Trophoblast cell (in vitro differentiated cells and primary cell): ENCODE measurements at regions not wholly inside any gene's neighbourhood (a gene's known extent, or its start where the extent isn't known, plus 50 kb on each side); places are given as distances from the start of the nearest gene placed in this dataset.

Experiments used
- DNase-seq, 2 donors: peaks; one replicate each; pipeline ENCODE4 v3.0.0-alpha.2; 2016
- H2AFZ ChIP-seq: 2 replicates; pipeline ENCODE4 v1.6.1; 2013; ENCODE audit warnings: low read length, moderate library complexity, mild to moderate bottlenecking; ENCODE audit not compliant: insufficient read depth, poor library complexity
- H2AK5ac ChIP-seq: 2 replicates; pipeline ENCODE4 v1.6.1; 2013; ENCODE audit warnings: mild to moderate bottlenecking, low read length
- H2BK120ac ChIP-seq: 2 replicates; pipeline ENCODE4 v1.6.1; 2013; ENCODE audit warnings: low read length, mild to moderate bottlenecking, moderate library complexity; ENCODE audit not compliant: insufficient read depth, poor library complexity
- H2BK12ac ChIP-seq: 2 replicates; pipeline ENCODE4 v1.6.1; 2013; ENCODE audit warnings: mild to moderate bottlenecking, low read length, moderate library complexity
- H2BK5ac ChIP-seq: 2 replicates; pipeline ENCODE4 v1.6.1; 2013; ENCODE audit warnings: low read length, low read depth, moderate library complexity, mild to moderate bottlenecking; ENCODE audit not compliant: poor library complexity
- H3K14ac ChIP-seq: 2 replicates; pipeline ENCODE4 v1.6.1; 2013; ENCODE audit warnings: mild to moderate bottlenecking, low read length
- H3K18ac ChIP-seq: 2 replicates; pipeline ENCODE4 v1.6.1; 2013; ENCODE audit warnings: mild to moderate bottlenecking, low read length
- H3K23ac ChIP-seq: 2 replicates; pipeline ENCODE4 v1.6.1; 2013; ENCODE audit warnings: low read length
- H3K27ac ChIP-seq: 2 replicates; pipeline ENCODE4 v1.5.1; 2013; ENCODE audit warnings: low read depth, mild to moderate bottlenecking, inconsistent platforms, low read length, moderate library complexity
- H3K27me3 ChIP-seq: 2 replicates; pipeline ENCODE4 v1.6.1; 2013; ENCODE audit warnings: inconsistent platforms, mild to moderate bottlenecking, low read length, moderate library complexity; ENCODE audit not compliant: insufficient read depth
- H3K36me3 ChIP-seq, 2 experiments: 1 replicate in 1 of 2; 2 replicates in 1 of 2; pipeline ENCODE4 v1.6.1; 2013; ENCODE audit warnings: low read length in 2 of 2, mild to moderate bottlenecking in 2 of 2, moderate library complexity in 1 of 2; ENCODE audit not compliant: insufficient read depth in 2 of 2, control insufficient read depth in 1 of 2
- H3K4ac ChIP-seq: 2 replicates; pipeline ENCODE4 v1.6.1; 2013; ENCODE audit warnings: low read depth, mild to moderate bottlenecking, low read length, moderate library complexity
- H3K4me1 ChIP-seq, 2 experiments: 1 replicate in 1 of 2; 2 replicates in 1 of 2; pipeline ENCODE4 v1.6.1; 2013; ENCODE audit warnings: low read length in 2 of 2, mild to moderate bottlenecking in 2 of 2, moderate library complexity in 1 of 2; ENCODE audit not compliant: insufficient read depth in 2 of 2, control insufficient read depth in 1 of 2
- H3K4me2 ChIP-seq: 2 replicates; pipeline ENCODE4 v1.6.1; 2013; ENCODE audit warnings: inconsistent platforms, mild to moderate bottlenecking, low read length, moderate library complexity
- H3K4me3 ChIP-seq: 2 replicates; pipeline ENCODE4 v1.5.1; 2013; ENCODE audit warnings: mild to moderate bottlenecking, low read depth, low read length, inconsistent platforms
- H3K79me1 ChIP-seq: one replicate; pipeline ENCODE4 v1.6.1; 2013; ENCODE audit warnings: low read length
- H3K79me2 ChIP-seq: 2 replicates; pipeline ENCODE4 v1.6.1; 2013; ENCODE audit warnings: low read length, mild to moderate bottlenecking; ENCODE audit not compliant: control insufficient read depth, insufficient read depth, poor library complexity
- H3K9ac ChIP-seq: 2 replicates; pipeline ENCODE4 v1.6.1; 2013; ENCODE audit warnings: mild to moderate bottlenecking, low read length
- H3K9me3 ChIP-seq: 2 replicates; pipeline ENCODE4 v1.6.1; 2013; ENCODE audit warnings: low read depth, mild to moderate bottlenecking, control low read depth, inconsistent platforms, low read length; ENCODE audit not compliant: insufficient read depth
- H4K12ac ChIP-seq: 2 replicates; pipeline ENCODE4 v1.6.1; 2013; ENCODE audit warnings: low read depth, mild to moderate bottlenecking, low read length, moderate library complexity
- H4K8ac ChIP-seq: 2 replicates; pipeline ENCODE4 v1.6.1; 2013; ENCODE audit warnings: low read depth, mild to moderate bottlenecking, low read length, moderate library complexity
- H4K91ac ChIP-seq: one replicate; pipeline ENCODE4 v1.6.1; 2013; ENCODE audit warnings: low read depth, mild to moderate bottlenecking, low read length, moderate library complexity
- WGBS: extraction: QIAGEN DNeasy Blood & Tissue Kit; methylation state at CpG from one replicate; pipeline ENCODE4 v1.1.7; 2013; ENCODE audit warnings: missing lambda C conversion rate; ENCODE audit not compliant: insufficient read length, insufficient coverage; ENCODE audit errors: extremely low coverage; 5-methylcytosine and 5-hydroxymethylcytosine counted together

DNA sequence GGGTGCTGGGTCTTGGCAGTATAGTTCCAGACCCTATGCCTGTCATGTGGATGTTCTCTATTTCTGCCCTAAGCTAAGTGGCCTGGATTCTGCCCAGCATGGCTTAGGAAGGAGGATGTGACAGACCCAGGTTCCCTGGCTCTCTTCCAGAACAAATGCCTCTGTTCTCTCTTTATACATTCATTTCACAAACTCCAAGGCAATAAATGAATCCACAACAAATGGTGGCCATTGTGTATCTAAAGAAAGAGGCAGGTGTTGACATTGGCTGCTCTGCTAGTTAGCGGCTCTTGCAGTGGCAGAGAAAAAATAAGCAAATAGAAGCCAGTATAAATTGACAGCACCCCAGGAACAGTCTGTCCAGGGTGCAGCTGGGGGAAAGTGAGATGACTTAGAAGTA lies 298.6 kb downstream of the SUCLG1 start:
- Histone ChIP-seq H3K4me2 (no peak overlapping the region), H3K27me3 (no peaks in the 10 kb centered on the region), H3K4ac (no peak overlapping the region), H3K23ac (no peak overlapping the region), H3K18ac (no peak overlapping the region), H3K14ac (no peak overlapping the region), H3K9ac (no peak overlapping the region), H2BK12ac (no peak overlapping the region), H2BK120ac (no peak overlapping the region), H2AK5ac (no peak overlapping the region), H3K9me3 (no peaks in the 10 kb centered on the region), H3K79me1 (no peaks in the 10 kb centered on the region), H3K27ac (no peak overlapping the region), H4K8ac (no peak overlapping the region), H4K12ac (no peak overlapping the region), H3K36me3 (no peaks in the 10 kb centered on the region), H3K4me3 (no peak overlapping the region), H2AFZ (no peak overlapping the region), H3K79me2 (no peaks in the 10 kb centered on the region), H2BK5ac (no peak overlapping the region), H3K4me1 (no peaks in the 10 kb centered on the region), H4K91ac (no peak overlapping the region)
- WGBS, result no CpG with 5 or more reads among the region's 1 CpG
- no peak for DNase-seq

- Histone ChIP-seq H2AFZ (no peak overlapping the region), H2AK5ac (no peak overlapping the region), H3K27me3 (no peaks in the 10 kb centered on the region), H3K4ac (no peak overlapping the region), H4K12ac (no peak overlapping the region), H3K36me3 (no peaks in the 10 kb centered on the region), H3K18ac (no peak overlapping the region), H2BK12ac (no peak overlapping the region), H3K79me1 (no peaks in the 10 kb centered on the region), H3K9ac (no peak overlapping the region), H2BK120ac (no peak overlapping the region), H3K27ac (no peak overlapping the region), H3K23ac (no peak overlapping the region), H3K4me2 (no peak overlapping the region), H3K9me3 (no peaks in the 10 kb centered on the region), H4K8ac (no peak overlapping the region), H3K79me2 (no peaks in the 10 kb centered on the region), H4K91ac (no peak overlapping the region), H3K4me1 (no peaks in the 10 kb centered on the region), H2BK5ac (no peak overlapping the region), H3K4me3 (no peak overlapping the region), H3K14ac (no peak overlapping the region)
- no peak for DNase-seq
- WGBS, result no CpG with 5 or more reads among the region's 2 CpGs
These were observed 300.5 kb downstream of the SUCLG1 start for GRCh38 chr2:84158605-84159004.

- Histone ChIP-seq H3K27ac (no peak overlapping the region), H4K91ac (no peak overlapping the region), H3K27me3 (no peaks in the 10 kb centered on the region), H4K8ac (no peak overlapping the region), H3K4ac (no peak overlapping the region), H2AFZ (no peak overlapping the region), H3K23ac (no peak overlapping the region), H2BK12ac (no peak overlapping the region), H2BK5ac (no peak overlapping the region), H3K4me3 (no peak overlapping the region), H3K18ac (no peak overlapping the region), H3K36me3 (no peaks in the 10 kb centered on the region), H2BK120ac (no peak overlapping the region), H3K14ac (no peak overlapping the region), H3K9me3 (no peaks in the 10 kb centered on the region), H3K4me2 (no peak overlapping the region), H3K79me1 (no peaks in the 10 kb centered on the region), H3K4me1 (no peaks in the 10 kb centered on the region), H3K79me2 (no peaks in the 10 kb centered on the region), H2AK5ac (no peak overlapping the region), H3K9ac (no peak overlapping the region), H4K12ac (no peak overlapping the region)
- peak; percentile 3 to 22 for DNase-seq
- WGBS, result no CpG with 5 or more reads among the region's 2 CpGs
These were observed 306.6 kb downstream of the SUCLG1 start for GRCh38 chr2:84152462-84152861.

DNA sequence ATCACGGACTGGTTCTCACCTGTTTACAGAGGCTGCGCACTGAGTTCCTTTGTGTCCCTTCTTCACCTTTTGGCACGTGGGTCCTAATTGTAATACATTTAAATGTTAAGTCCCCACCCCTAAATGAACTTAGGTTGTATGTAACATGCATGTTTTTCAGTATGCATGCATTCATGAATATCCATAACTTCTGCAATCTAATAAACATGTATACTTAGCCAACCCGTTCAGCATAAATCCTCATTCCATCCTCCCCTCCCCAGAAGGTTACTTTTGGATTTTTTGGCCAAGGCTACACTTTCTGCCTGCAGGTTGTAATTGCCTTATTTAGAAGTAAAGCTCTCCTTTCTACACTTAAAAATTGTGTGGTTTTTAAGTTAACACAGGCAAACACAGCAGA lies 314.7 kb downstream of the SUCLG1 start:
- H3K36me3 ChIP-seq, result no peaks in the 10 kb centered on the region
- H3K4me3 ChIP-seq, result no peak overlapping the region
- H2AK5ac ChIP-seq, result no peak overlapping the region
- H3K27me3 ChIP-seq, result no peaks in the 10 kb centered on the region
- no peak overlapping the region for H3K23ac ChIP-seq
- H4K8ac ChIP-seq, result no peak overlapping the region
- H2AFZ ChIP-seq, result no peak overlapping the region
- H3K79me1 ChIP-seq, result no peaks in the 10 kb centered on the region
- H3K14ac ChIP-seq, result no peak overlapping the region
- H3K9me3 ChIP-seq, result no peaks in the 10 kb centered on the region
- H2BK12ac ChIP-seq, result no peak overlapping the region
- no peak overlapping the region for H3K9ac ChIP-seq
- WGBS, result no CpG with 5 or more reads among the region's 4 CpGs
- no peaks in the 10 kb centered on the region for H3K79me2 ChIP-seq
- H3K4ac ChIP-seq, result no peak overlapping the region
- H3K4me2 ChIP-seq, result no peak overlapping the region
- H4K12ac ChIP-seq, result no peak overlapping the region
- no peak overlapping the region for H2BK120ac ChIP-seq
- DNase-seq, result no peak
- no peaks in the 10 kb centered on the region for H3K4me1 ChIP-seq
- no peak overlapping the region for H3K18ac ChIP-seq
- H3K27ac ChIP-seq, result no peak overlapping the region
- H4K91ac ChIP-seq, result no peak overlapping the region
- H2BK5ac ChIP-seq, result no peak overlapping the region
